ENCODE measurements at regions not wholly inside any gene's neighbourhood (a gene's known extent, or its start where the extent isn't known, plus 50 kb on each side); places are given as distances from the start of the nearest gene placed in this dataset.

DNA sequence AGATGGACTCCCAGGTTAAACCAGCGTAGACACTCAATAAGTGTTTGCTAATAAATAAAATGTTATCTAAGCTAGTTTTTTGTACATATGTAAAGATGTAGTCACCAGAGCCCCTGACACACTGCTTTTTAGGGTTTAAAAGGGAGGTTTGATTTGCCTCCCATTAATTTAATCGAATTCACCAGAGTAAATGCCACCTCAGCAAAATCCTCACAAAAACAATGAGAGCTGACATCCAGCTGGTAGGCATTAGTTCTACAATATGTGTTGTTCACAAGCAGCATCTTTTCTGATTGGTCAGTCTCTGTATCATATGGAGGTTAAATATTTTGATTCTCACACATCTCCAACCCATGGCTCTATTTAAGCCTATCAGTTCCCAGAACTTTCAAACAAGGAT, 382.6 kb downstream of the CENPC start:
- TF ChIP-seq POLR2AphosphoS5 (IDR thresholded peaks at IDR 0.05; ENCODE audit: low read depth, low read length) = no peak
- TF ChIP-seq, protein P1, sequence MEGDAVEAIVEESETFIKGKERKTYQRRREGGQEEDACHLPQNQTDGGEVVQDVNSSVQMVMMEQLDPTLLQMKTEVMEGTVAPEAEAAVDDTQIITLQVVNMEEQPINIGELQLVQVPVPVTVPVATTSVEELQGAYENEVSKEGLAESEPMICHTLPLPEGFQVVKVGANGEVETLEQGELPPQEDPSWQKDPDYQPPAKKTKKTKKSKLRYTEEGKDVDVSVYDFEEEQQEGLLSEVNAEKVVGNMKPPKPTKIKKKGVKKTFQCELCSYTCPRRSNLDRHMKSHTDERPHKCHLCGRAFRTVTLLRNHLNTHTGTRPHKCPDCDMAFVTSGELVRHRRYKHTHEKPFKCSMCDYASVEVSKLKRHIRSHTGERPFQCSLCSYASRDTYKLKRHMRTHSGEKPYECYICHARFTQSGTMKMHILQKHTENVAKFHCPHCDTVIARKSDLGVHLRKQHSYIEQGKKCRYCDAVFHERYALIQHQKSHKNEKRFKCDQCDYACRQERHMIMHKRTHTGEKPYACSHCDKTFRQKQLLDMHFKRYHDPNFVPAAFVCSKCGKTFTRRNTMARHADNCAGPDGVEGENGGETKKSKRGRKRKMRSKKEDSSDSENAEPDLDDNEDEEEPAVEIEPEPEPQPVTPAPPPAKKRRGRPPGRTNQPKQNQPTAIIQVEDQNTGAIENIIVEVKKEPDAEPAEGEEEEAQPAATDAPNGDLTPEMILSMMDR (IDR thresholded peaks at IDR 0.05) = no peak

Data from Panc1 (cell line).